GM21381 (cell line): ENCODE measurements at regions not wholly inside any gene's neighbourhood (a gene's known extent, or its start where the extent isn't known, plus 50 kb on each side); places are given as distances from the start of the nearest gene placed in this dataset.
"Not testable (repeated sequence)": the region's sequence is repeated elsewhere in the genome, so short reads cannot be mapped to it uniquely, and the experiment has no call there.

Experiments
- ATAC-seq: cut with Tn5 transposase; IDR thresholded peaks from one replicate; pipeline ENCODE4 v1.9.1; 2021; ENCODE audit warnings: mild to moderate bottlenecking, moderate library complexity; ENCODE audit not compliant: unreplicated experiment

GRCh38 chr9:106177216-106177615, 482.9 kb downstream of the TMEM38B start:
- no peak for ATAC-seq

DNA sequence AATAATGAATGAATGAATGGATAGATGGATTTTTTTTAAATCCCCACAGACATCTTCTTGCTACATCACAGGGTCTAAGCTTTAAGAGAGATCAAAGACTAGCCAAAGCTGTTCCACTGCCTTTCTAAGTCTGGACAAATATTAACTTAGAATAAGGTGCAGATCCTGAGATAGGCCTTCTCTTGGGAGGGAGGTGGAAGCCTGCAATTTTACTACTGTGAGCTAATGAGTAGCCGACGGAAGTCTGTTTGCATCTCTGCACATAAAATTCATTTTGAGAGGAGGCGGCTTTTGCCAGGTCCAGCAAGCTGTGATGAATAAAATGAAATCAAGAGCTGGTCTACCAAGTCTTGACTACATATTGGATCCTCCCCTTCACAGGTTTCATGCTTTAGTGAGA, 484.9 kb downstream of the TMEM38B start:
- ATAC-seq: no peak

GRCh38 chr9:106203815-106204516, 509.6 kb downstream of the TMEM38B start:
- not testable (repeated sequence) for ATAC-seq

DNA sequence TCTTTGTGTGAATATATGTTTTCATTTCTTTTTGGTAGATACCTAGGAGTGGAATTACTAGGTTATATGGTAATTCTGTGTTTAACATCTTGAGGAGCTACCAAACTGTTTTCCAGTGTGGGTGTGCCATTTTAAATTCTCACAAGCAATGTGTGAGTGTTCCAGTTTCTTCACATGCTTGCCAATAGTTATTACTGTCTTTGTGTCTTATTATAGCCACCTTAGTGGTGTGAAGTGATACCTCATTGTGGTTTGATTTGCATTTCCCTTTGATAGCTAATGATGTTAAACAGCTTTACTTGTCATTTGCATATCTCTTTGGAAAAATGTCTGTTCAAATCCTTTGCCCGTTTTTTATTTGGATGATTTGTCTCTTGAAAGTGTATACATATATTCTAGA, 513.0 kb downstream of the TMEM38B start:
- no peak for ATAC-seq

GRCh38 chr9:106218427-106218826, 524.1 kb downstream of the TMEM38B start:
- peak; percentile 62 for ATAC-seq

- ATAC-seq: no peak
Observed at GRCh38 chr9:106218854-106219253, 524.5 kb downstream of the TMEM38B start.

DNA sequence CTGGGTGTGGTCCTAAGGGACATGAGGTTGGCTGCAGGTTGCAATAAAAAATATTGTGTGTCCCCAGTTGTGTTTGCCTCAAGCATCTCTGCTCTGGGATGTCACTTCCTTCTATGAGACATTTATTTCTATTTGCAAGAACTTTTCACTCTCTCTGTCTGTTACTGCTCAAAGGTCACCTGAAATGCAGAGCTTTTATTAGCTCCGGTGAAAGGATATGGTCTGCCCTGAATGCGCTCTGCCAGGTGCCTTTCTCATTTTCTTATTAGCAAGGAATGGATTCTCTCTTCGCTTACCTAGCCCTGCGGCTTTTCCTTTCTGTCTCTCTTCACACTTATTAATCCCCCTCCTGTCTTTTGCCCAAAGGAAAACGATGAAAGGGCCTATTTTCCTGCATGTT, 526.1 kb downstream of the TMEM38B start:
- ATAC-seq: no peak

GRCh38 chr9:106228861-106229260, 534.5 kb downstream of the TMEM38B start:
- ATAC-seq: no peak

- no peak for ATAC-seq
Observed at GRCh38 chr9:106233116-106233515, 538.8 kb downstream of the TMEM38B start.

DNA sequence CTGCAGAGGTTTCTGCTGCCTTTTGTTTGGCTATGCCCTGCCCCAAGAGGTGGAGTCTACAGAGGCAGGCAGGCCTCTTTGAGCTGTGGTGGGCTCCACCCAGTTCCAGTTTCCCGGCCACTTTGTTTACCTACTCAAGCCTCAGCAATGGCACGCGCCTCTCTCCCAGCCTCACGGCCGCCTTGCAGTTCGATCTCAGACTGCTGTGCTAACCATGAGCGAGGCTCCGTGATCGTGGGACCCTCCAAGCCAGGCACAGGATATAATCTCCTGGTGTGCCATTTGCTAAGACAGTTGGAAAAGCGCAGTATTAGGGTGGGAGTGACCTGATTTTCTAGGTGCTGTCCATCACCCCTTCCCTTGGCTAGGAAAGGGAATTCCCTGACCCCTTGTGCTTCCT, 566.6 kb downstream of the TMEM38B start:
- ATAC-seq: not testable (repeated sequence)

DNA sequence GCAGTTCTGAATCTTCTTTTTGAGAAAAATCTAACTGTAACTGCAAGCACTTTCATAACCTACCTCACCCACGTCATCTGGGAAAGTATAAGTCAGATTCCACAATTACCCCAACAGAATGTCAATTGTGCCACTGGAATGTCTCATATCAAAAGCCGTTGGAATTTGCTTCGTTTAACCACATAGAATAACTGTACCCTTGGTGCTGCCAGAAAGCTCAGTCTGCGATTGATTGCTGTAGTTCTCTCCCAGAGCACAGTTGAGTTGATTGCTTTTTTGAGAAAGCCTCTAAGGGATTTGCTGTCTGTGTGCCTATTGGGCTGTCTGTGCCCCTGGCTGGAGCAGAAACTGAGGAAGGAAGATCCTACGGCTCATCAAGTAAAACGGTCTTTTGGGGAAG, 583.6 kb downstream of the TMEM38B start:
- ATAC-seq: no peak

GRCh38 chr9:106283769-106284168, 579.2 kb upstream of the ZNF462 start:
- no peak for ATAC-seq

- ATAC-seq: no peak
Observed at GRCh38 chr9:106284296-106284695, 578.7 kb upstream of the ZNF462 start.

- ATAC-seq: no peak
Observed at GRCh38 chr9:106286249-106286648, 576.7 kb upstream of the ZNF462 start.

DNA sequence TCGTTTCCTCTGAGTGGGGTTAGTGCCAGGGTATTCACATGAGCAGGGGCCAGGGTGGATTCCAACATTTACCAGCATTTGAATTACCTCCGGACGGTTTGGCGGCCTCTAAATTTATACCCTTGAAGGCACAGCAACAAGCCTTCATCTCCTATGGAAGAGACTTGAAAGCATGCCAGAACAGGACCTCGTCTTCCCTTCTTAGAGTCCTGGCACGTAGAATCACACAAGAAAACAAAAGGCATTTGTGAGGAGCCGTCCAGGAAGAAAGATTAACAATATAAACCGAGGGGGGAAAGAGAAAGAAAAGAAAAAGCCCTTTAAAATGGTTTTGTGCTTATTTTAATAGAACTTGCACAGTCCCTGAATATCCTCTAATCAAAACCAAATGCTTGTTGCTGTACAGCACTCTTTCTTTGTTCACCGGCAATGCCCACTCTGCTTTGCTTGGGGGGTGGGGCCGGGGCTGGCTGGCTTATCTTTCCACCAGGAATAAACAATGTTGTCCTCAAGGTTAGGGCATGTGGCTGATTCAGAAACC, 575.8 kb upstream of the ZNF462 start:
- no peak for ATAC-seq

- no peak for ATAC-seq
Observed at GRCh38 chr9:106287731-106288130, 575.2 kb upstream of the ZNF462 start.

- ATAC-seq: no peak
Observed at GRCh38 chr9:106288689-106289088, 574.3 kb upstream of the ZNF462 start.

DNA sequence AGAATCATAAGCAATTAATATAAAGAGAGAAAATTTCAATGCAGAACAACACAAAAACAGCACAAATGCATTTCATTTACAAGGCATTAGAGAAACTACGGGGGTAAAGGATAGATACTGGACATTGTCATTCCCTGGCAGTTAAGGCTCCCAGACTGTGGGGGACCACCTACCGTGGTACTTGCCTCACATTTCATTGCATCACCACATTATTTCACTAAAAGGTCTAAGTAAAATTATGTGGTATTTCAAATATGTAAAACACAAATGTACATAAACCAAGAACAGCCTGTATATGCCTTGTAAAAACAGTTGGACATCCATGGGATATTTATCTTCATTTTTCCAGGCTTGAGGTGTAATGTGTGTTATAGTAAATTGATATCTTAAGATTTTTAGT, 571.2 kb upstream of the ZNF462 start:
- no peak for ATAC-seq

DNA sequence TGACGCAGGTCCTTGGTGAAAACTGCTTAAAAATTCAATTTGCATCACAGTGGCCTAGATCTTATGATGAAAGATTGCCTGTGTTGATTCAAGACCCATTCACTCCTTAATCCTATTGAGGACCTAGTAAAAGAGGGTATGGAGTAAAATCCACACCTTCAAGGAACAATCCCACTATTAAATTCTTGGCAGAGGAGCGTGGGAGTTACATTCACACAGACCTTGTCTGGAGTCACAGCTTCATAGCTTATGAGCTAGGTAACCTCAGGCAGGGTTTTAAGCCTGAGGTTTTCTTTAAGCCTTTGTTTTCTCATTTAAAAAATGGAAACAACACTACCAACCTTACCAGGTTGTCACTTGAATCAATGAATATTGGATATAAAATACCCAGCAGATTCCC, 566.5 kb upstream of the ZNF462 start:
- ATAC-seq: no peak

- ATAC-seq: no peak
Observed at GRCh38 chr9:106298997-106299396, 564.0 kb upstream of the ZNF462 start.

GRCh38 chr9:106304401-106304920, 558.5 kb upstream of the ZNF462 start:
- no peak for ATAC-seq

DNA sequence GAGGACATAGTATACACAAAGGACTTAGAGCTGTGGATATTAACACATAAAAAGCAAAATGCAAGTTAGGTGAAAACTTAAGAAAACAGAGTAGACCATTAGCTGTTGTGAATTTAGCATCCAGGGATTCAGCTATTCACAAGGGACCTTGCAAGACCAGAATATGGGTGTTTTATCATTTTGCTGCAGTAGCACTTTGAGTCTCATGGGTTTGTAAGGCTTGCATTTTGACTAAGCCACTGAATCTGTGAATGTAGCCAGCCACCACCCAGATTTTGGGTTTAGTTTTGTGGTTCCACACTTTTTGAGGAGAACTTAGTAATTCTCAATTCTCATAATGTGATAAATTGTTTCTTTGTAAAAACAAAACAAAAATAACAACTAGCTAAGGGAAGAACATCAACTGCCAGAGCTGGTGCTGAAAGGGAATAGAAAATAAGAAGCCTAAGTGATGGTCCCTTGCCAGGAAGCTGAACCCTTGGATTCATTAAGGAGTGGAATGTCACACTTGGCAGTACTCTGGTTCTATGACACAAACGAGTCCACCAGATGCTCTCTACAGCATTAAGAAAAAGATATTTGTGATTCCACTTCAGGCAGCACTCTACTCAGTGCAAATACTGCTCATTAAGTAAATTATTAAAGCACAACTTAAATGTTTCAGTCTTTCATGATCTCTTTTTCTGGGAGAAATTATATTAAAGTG, 557.4 kb upstream of the ZNF462 start:
- no peak for ATAC-seq
